ENCODE measurements at regions not wholly inside any gene's neighbourhood (a gene's known extent, or its start where the extent isn't known, plus 50 kb on each side); places are given as distances from the start of the nearest gene placed in this dataset.

DNA sequence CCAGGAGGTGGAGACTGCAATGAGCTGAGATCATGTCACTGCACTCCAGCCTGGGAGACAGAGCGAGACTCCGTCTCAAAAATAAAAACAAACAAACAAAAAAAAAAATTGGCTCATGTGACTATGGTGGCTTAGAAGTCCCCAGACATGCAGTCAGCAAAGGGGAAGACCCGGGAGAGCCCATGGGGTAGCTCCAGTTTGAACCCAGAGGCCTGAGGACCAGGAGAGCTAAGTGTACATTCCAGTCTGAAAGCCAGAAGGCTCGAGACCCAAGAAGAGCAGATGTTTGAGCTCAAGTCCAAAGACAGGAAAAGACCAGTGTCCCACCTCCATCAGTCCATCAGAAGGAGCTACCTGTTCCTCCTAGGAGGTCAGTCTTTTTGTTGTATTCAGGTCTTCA is 175.2 kb downstream of the TSHZ3 start:
- H3K27ac ChIP-seq, result no peak overlapping the region
- DNase-seq (ENCODE audit: low spot score in 2 of 2), result no peak
- peaks cover 0 to 2% (median 0%) of the 10 kb centered on the region in 4 donors for H3K9me3 ChIP-seq
- H3K27me3 ChIP-seq, result no peaks in the 10 kb centered on the region
- WGBS, 2 donors, result 72 to 73% methylated on average over 4 of the region's 4 CpGs
- H3K4me1 ChIP-seq, result no peaks in the 10 kb centered on the region
- TF ChIP-seq POLR2A (IDR thresholded peaks at IDR 0.05) (no peak), EP300 (IDR thresholded peaks at IDR 0.05) (no peak)
- TF ChIP-seq, protein P1, sequence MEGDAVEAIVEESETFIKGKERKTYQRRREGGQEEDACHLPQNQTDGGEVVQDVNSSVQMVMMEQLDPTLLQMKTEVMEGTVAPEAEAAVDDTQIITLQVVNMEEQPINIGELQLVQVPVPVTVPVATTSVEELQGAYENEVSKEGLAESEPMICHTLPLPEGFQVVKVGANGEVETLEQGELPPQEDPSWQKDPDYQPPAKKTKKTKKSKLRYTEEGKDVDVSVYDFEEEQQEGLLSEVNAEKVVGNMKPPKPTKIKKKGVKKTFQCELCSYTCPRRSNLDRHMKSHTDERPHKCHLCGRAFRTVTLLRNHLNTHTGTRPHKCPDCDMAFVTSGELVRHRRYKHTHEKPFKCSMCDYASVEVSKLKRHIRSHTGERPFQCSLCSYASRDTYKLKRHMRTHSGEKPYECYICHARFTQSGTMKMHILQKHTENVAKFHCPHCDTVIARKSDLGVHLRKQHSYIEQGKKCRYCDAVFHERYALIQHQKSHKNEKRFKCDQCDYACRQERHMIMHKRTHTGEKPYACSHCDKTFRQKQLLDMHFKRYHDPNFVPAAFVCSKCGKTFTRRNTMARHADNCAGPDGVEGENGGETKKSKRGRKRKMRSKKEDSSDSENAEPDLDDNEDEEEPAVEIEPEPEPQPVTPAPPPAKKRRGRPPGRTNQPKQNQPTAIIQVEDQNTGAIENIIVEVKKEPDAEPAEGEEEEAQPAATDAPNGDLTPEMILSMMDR (IDR thresholded peaks at IDR 0.05), result no peak
- no peak overlapping the region for H3K4me3 ChIP-seq
- no peaks in the 10 kb centered on the region for H3K36me3 ChIP-seq

DNA sequence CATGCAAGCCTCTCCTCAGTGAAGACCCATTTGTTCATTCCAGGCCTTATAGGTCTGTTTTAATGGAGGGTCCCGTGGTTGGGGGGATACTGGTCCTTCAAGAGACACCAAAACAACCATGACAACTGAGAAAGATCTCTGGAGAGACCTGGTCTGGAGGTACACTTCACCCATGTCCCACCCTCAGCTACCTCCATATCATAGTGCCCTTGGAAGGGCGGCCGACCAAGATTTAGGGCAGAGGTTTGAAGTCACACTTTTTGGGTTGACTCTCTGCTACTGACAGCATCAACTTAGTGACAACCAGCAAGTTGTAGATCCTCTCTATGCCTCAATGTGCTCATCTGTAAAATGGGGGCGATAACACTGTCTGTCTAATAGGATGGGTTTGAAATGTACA is 177.3 kb downstream of the TSHZ3 start:
- Histone ChIP-seq H3K4me1 (no peaks in the 10 kb centered on the region), H3K27me3 (no peaks in the 10 kb centered on the region), H3K9me3 (peaks cover 0 to 2% (median 0%) of the 10 kb centered on the region in 4 donors), H3K36me3 (no peaks in the 10 kb centered on the region), H3K27ac (no peak overlapping the region), H3K4me3 (no peak overlapping the region)
- TF ChIP-seq POLR2A (IDR thresholded peaks at IDR 0.05) (no peak), EP300 (IDR thresholded peaks at IDR 0.05) (no peak)
- TF ChIP-seq, protein P1 (IDR thresholded peaks at IDR 0.05), result no peak
- no peak for DNase-seq (ENCODE audit: low spot score in 2 of 2)
- WGBS, 2 donors, result 91 to 92% methylated on average over 4 of the region's 4 CpGs

DNA sequence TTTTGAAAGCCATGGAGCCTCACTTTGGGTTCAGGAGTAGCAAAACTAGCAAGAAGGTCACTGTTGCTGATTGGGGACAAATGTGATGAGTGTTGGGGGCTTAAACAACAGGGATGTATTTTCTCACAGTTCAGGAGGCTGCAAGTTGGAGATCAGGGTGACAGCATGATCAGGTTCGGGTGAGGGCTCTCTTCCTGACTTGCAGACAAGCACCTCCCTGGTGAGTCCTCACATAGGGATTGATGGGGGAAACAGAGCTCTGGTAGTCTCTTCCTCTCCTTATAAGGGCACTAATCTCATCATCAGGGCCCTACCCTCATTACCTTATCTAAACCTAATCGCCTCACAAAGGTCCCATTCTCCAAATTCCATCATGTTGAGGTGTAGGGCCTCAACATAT is 179.2 kb downstream of the TSHZ3 start:
- H3K27ac ChIP-seq, result no peak overlapping the region
- 89 to 94% methylated on average over 2 of the region's 2 CpGs for WGBS, 2 donors
- H3K36me3 ChIP-seq, result no peaks in the 10 kb centered on the region
- TF ChIP-seq EP300 (IDR thresholded peaks at IDR 0.05) (no peak), POLR2A (IDR thresholded peaks at IDR 0.05) (no peak)
- no peak for DNase-seq (ENCODE audit: low spot score in 2 of 2)
- no peaks in the 10 kb centered on the region for H3K4me1 ChIP-seq
- H3K27me3 ChIP-seq, result no peaks in the 10 kb centered on the region
- H3K4me3 ChIP-seq, result no peak overlapping the region
- H3K9me3 ChIP-seq, result no peaks in the 10 kb centered on the region

DNA sequence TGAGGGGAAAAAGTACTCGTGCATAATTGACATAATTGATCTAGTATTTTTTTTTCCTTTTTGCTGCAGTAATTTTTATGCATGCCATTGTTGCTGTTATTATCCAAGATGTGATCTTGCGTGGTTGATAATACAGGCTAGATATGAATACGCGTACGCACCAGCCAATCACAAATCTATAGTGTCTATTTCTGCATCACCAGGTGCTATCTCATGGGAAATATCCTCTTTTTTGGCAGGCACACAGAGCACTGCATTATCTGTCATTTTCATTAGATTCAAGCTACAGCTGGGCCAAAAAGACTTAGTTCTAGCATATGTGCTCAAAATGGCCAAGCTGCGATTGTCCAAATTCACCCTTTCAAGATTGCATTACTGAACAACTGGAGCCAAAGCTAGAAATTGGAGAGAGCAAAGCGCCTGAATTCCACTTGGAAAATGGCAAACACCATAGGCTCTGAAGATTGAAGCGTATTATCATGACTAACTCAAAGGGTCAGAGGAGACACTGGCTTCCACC is 181.1 kb downstream of the TSHZ3 start:
- H3K27me3 ChIP-seq, result peaks cover 0 to 3% of the 10 kb centered on the region in 2 donors
- no peaks in the 10 kb centered on the region for H3K36me3 ChIP-seq
- no peak overlapping the region for H3K4me3 ChIP-seq
- TF ChIP-seq EP300 (IDR thresholded peaks at IDR 0.05), result no peak
- WGBS, 2 donors, result 81 to 85% methylated on average over 8 of the region's 8 CpGs
- H3K27ac ChIP-seq, result no peak overlapping the region
- no peaks in the 10 kb centered on the region for H3K4me1 ChIP-seq
- no peaks in the 10 kb centered on the region for H3K9me3 ChIP-seq
- no peak for DNase-seq (ENCODE audit: low spot score in 2 of 2)

GRCh38 chr19:31167690-31168089 is 181.5 kb downstream of the TSHZ3 start:
- no peaks in the 10 kb centered on the region for H3K9me3 ChIP-seq
- no peaks in the 10 kb centered on the region for H3K36me3 ChIP-seq
- WGBS, 2 donors, result 49 to 52% methylated on average over 8 of the region's 8 CpGs
- TF ChIP-seq, protein P1 (IDR thresholded peaks at IDR 0.05), result no peak
- TF ChIP-seq POLR2A (IDR thresholded peaks at IDR 0.05) (no peak), EP300 (IDR thresholded peaks at IDR 0.05) (no peak)
- no peak overlapping the region for H3K4me3 ChIP-seq
- H3K27ac ChIP-seq, result no peak overlapping the region
- no peak for DNase-seq (ENCODE audit: low spot score in 2 of 2)
- H3K27me3 ChIP-seq, result peaks cover 0 to 3% of the 10 kb centered on the region in 2 donors
- no peaks in the 10 kb centered on the region for H3K4me1 ChIP-seq

- Histone ChIP-seq H3K4me3 (no peak overlapping the region), H3K27ac (no peak overlapping the region), H3K4me1 (no peaks in the 10 kb centered on the region), H3K27me3 (peaks cover 0 to 3% of the 10 kb centered on the region in 2 donors), H3K36me3 (no peaks in the 10 kb centered on the region), H3K9me3 (no peaks in the 10 kb centered on the region)
- TF ChIP-seq EP300 (IDR thresholded peaks at IDR 0.05) (no peak), POLR2A (IDR thresholded peaks at IDR 0.05) (no peak)
- TF ChIP-seq, protein P1 (IDR thresholded peaks at IDR 0.05), result no peak
- 61 to 71% methylated on average over 2 of the region's 2 CpGs for WGBS, 2 donors
- DNase-seq (ENCODE audit: low spot score in 2 of 2), result no peak
Measured at GRCh38 chr19:31166206-31166605, 183.0 kb downstream of the TSHZ3 start.

Measured in tibial nerve (tissue), 4 donors.